ENCODE measurements at regions not wholly inside any gene's neighbourhood (a gene's known extent, or its start where the extent isn't known, plus 50 kb on each side); places are given as distances from the start of the nearest gene placed in this dataset.

- H3K27ac Mint-ChIP-seq, result no peak overlapping the region
- H3K27me3 Mint-ChIP-seq, result peaks cover 14% of the 10 kb centered on the region
- no peaks in the 10 kb centered on the region for H3K36me3 Mint-ChIP-seq (ENCODE audit: low read depth)
- H3K9me3 Mint-ChIP-seq, result no peaks in the 10 kb centered on the region
- H3K4me3 Mint-ChIP-seq, result no peak overlapping the region
- no peak for ATAC-seq (replicated peaks)
- H3K4me1 Mint-ChIP-seq, result no peaks in the 10 kb centered on the region
Measured at GRCh38 chr15:60083318-60083717, 79.2 kb downstream of the FOXB1 start.

- Mint-ChIP-seq H3K36me3 (ENCODE audit: low read depth) (no peaks in the 10 kb centered on the region), H3K27ac (no peak overlapping the region), H3K4me3 (no peak overlapping the region), H3K27me3 (peaks cover 22% of the 10 kb centered on the region), H3K9me3 (no peaks in the 10 kb centered on the region), H3K4me1 (no peaks in the 10 kb centered on the region)
- ATAC-seq (replicated peaks), result no peak
Measured at GRCh38 chr15:60086681-60087429, 82.7 kb downstream of the FOXB1 start.

DNA sequence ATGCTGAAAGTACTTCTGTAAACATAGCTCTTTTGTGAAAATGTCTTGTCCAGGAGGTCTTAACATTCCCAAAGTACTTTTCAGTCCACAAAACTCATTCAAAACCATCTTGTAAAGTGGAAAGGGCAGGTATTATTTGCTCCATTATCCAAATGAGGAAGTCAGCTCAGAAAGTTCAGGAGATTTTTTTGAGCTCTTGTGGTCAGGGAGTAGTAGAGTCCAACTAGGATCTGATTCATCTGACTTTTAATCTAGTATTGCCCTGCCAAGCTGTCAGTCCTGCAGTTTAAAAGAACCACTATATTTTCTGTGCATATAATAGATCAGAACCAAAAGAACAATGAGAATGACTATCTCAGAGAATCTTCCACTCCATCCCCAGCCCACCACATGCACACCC lies 83.5 kb downstream of the FOXB1 start:
- Mint-ChIP-seq H3K36me3 (ENCODE audit: low read depth) (no peaks in the 10 kb centered on the region), H3K27ac (no peak overlapping the region), H3K4me3 (no peak overlapping the region), H3K27me3 (peaks cover 17% of the 10 kb centered on the region), H3K9me3 (no peaks in the 10 kb centered on the region), H3K4me1 (no peaks in the 10 kb centered on the region)
- no peak for ATAC-seq (replicated peaks)

DNA sequence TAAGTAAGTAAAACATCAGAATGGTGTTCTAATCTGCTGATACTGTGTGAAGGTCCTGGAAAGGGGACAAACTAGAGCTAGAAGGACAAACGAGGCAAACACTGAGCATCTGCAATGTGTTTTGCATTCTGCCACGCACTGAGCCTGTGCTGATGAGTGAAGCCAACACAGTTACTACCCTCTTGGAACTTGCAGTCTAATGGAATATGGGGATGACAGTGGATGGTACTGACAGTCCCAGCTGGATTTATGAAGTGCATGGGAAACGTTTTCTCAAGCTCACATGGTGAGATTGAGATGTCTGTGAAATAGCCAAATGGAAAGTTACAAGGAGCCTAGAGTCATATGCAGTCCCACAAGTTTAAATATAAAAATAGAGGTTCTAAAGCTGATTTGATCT lies 86.6 kb downstream of the FOXB1 start:
- Mint-ChIP-seq H3K4me3 (no peak overlapping the region), H3K27ac (no peak overlapping the region), H3K27me3 (peaks cover 15% of the 10 kb centered on the region), H3K36me3 (ENCODE audit: low read depth) (no peaks in the 10 kb centered on the region), H3K4me1 (no peaks in the 10 kb centered on the region), H3K9me3 (no peaks in the 10 kb centered on the region)
- no peak for ATAC-seq (replicated peaks)

DNA sequence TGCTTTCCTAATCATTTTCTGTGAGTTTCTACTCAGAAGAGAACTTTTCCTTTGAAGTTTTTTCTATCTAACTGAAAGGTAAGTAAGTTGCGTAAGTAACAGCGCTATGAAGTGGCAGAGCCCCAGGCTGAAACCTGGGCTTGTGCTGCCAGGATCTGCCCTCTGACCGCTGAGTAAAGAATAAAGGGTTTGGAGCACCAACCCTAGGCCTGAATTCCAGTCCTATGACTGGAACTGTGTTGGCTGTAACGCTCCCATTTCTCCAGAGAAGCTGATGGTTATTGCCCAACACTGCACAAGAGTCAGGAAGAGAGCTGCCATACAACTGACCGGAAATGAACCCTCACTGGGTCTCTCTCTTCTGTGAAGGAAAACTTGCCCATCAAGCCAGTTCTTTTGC lies 87.0 kb downstream of the FOXB1 start:
- peaks cover 14% of the 10 kb centered on the region for H3K27me3 Mint-ChIP-seq
- H3K9me3 Mint-ChIP-seq, result no peaks in the 10 kb centered on the region
- no peaks in the 10 kb centered on the region for H3K4me1 Mint-ChIP-seq
- H3K27ac Mint-ChIP-seq, result no peak overlapping the region
- H3K36me3 Mint-ChIP-seq (ENCODE audit: low read depth), result no peaks in the 10 kb centered on the region
- ATAC-seq (replicated peaks), result no peak
- H3K4me3 Mint-ChIP-seq, result no peak overlapping the region

GRCh38 chr15:60091911-60092310 lies 87.8 kb downstream of the FOXB1 start:
- Mint-ChIP-seq H3K9me3 (no peaks in the 10 kb centered on the region), H3K27me3 (peaks cover 14% of the 10 kb centered on the region), H3K36me3 (ENCODE audit: low read depth) (no peaks in the 10 kb centered on the region), H3K27ac (no peak overlapping the region), H3K4me1 (no peaks in the 10 kb centered on the region), H3K4me3 (no peak overlapping the region)
- no peak for ATAC-seq (replicated peaks)

DNA sequence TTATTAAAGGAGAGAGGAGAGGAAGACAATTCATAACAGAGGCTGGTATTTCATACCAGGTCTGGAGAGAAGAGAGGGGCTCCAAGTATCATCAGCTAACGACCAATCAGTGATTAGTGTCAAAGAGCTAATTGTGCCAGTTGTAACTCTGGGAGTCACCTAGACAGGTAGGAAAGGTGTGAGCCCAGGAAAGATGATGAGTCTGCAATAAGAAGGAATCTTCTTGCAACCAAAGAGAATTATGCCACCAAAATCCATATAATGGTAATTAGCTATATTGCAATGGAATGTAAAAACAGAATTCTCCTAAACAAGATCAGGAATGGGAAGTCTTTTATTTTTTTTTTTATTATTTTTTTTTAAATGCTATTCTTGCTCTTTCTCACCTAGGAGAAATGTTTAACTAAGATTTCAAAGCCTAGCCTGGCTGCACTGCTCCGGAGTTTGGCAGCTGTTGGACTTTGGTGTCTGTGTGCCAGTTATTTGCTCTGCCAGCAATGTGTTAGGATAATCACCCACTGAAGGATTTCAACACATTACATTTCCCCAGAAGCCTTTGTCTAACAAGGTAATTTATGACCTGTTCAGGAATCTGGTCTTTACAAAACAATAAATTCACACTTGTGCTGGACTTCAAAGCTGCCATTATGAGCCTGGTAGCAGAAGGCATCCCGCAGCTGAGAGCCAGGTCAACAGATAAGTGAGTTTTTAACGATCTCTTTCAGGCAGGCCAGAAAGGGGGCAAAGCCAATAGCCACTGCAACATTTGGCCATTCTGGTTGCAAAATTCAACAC lies 89.4 kb downstream of the FOXB1 start:
- ATAC-seq (replicated peaks), result no peak
- Mint-ChIP-seq H3K27me3 (peaks cover 9% of the 10 kb centered on the region), H3K9me3 (no peaks in the 10 kb centered on the region), H3K4me3 (no peak overlapping the region), H3K36me3 (ENCODE audit: low read depth) (no peaks in the 10 kb centered on the region), H3K27ac (no peak overlapping the region), H3K4me1 (no peaks in the 10 kb centered on the region)

- Mint-ChIP-seq H3K36me3 (ENCODE audit: low read depth) (no peaks in the 10 kb centered on the region), H3K27me3 (no peaks in the 10 kb centered on the region), H3K9me3 (no peaks in the 10 kb centered on the region), H3K4me3 (no peak overlapping the region), H3K4me1 (no peaks in the 10 kb centered on the region), H3K27ac (no peak overlapping the region)
- no peak for ATAC-seq (replicated peaks)
Measured at GRCh38 chr15:60095711-60096110, 91.6 kb downstream of the FOXB1 start.

- Mint-ChIP-seq H3K4me3 (no peak overlapping the region), H3K36me3 (ENCODE audit: low read depth) (no peaks in the 10 kb centered on the region), H3K4me1 (no peaks in the 10 kb centered on the region), H3K9me3 (no peaks in the 10 kb centered on the region), H3K27me3 (no peaks in the 10 kb centered on the region), H3K27ac (no peak overlapping the region)
- ATAC-seq (replicated peaks), result no peak
Measured at GRCh38 chr15:60096157-60096556, 92.0 kb downstream of the FOXB1 start.

- no peak overlapping the region for H3K4me3 Mint-ChIP-seq
- no peak overlapping the region for H3K27ac Mint-ChIP-seq
- H3K27me3 Mint-ChIP-seq, result no peaks in the 10 kb centered on the region
- H3K9me3 Mint-ChIP-seq, result no peaks in the 10 kb centered on the region
- no peaks in the 10 kb centered on the region for H3K4me1 Mint-ChIP-seq
- no peaks in the 10 kb centered on the region for H3K36me3 Mint-ChIP-seq (ENCODE audit: low read depth)
- ATAC-seq (replicated peaks), result no peak
Measured at GRCh38 chr15:60101416-60101815, 97.3 kb downstream of the FOXB1 start.

- peaks cover 6% of the 10 kb centered on the region for H3K27me3 Mint-ChIP-seq
- H3K27ac Mint-ChIP-seq, result no peak overlapping the region
- no peaks in the 10 kb centered on the region for H3K4me1 Mint-ChIP-seq
- no peak overlapping the region for H3K4me3 Mint-ChIP-seq
- H3K36me3 Mint-ChIP-seq (ENCODE audit: low read depth), result no peaks in the 10 kb centered on the region
- peaks cover 3% of the 10 kb centered on the region for H3K9me3 Mint-ChIP-seq
- no peak for ATAC-seq (replicated peaks)
Measured at GRCh38 chr15:60102748-60103147, 98.6 kb downstream of the FOXB1 start.

GRCh38 chr15:60110909-60111308 lies 106.8 kb downstream of the FOXB1 start:
- Mint-ChIP-seq H3K27ac (peak overlapping the region; percentile 82), H3K4me3 (peak overlapping the region; percentile 36)
- peak; percentile 93 for ATAC-seq (replicated peaks)

DNA sequence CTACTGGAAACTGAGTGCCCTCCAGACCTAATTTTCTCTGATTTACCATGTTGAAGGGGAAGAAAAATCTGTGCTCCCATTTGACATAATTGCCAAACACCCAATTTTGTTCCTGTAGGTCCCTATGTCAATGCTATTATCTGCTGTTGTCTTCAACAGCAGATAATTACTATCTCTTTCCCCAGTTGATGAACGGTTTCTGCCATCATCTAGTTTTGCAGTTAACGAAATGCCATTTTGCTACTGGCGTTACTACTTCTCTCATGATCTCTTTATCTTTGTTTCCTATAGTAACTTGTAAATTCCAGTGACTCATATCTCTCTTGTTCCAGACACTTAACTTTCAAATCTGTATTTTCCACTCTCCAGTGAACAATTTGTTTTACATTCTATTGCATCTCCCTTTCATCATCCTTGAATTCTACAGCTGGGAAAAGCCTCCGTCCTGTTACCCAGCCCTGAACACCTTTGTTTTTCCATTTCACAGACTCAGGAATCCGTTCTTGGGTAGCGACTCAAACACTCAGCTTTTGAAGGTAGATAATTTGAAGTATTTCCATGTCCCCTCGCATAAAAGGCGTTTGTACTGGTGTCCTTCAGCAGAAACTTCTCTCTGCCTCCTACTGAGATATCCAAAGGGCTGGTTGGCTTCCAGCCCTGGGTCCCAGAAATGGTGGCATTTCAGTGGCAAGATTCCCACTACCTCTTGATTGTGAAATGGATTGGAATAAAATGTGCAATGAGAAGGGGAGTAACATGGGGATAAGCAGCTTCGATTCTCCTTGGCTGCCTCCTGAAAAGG lies 111.7 kb downstream of the FOXB1 start:
- peak overlapping the region; percentile 25 for H3K27ac Mint-ChIP-seq
- H3K4me1 Mint-ChIP-seq, result peaks cover 7% of the 10 kb centered on the region
- H3K4me3 Mint-ChIP-seq, result peak overlapping the region; percentile 23
- no peaks in the 10 kb centered on the region for H3K9me3 Mint-ChIP-seq
- ATAC-seq (replicated peaks), result peak; percentile 44
- no peaks in the 10 kb centered on the region for H3K36me3 Mint-ChIP-seq (ENCODE audit: low read depth)
- H3K27me3 Mint-ChIP-seq, result peaks cover 4% of the 10 kb centered on the region

More at GRCh38 chr15:60110909-60111308, 106.8 kb downstream of the FOXB1 start:
- Mint-ChIP-seq H3K9me3 (peaks cover 6% of the 10 kb centered on the region), H3K36me3 (ENCODE audit: low read depth) (no peaks in the 10 kb centered on the region), H3K4me1 (peaks cover 13% of the 10 kb centered on the region), H3K27me3 (peaks cover 16% of the 10 kb centered on the region)

- Mint-ChIP-seq H3K27me3 (peaks cover 4% of the 10 kb centered on the region), H3K27ac (no peak overlapping the region), H3K4me3 (no peak overlapping the region), H3K4me1 (peaks cover 9% of the 10 kb centered on the region), H3K9me3 (no peaks in the 10 kb centered on the region), H3K36me3 (ENCODE audit: low read depth) (no peaks in the 10 kb centered on the region)
- no peak for ATAC-seq (replicated peaks)
Measured at GRCh38 chr15:60116456-60117089, 112.5 kb downstream of the FOXB1 start.
